ENCODE measurements at regions not wholly inside any gene's neighbourhood (a gene's known extent, or its start where the extent isn't known, plus 50 kb on each side); places are given as distances from the start of the nearest gene placed in this dataset.

DNA sequence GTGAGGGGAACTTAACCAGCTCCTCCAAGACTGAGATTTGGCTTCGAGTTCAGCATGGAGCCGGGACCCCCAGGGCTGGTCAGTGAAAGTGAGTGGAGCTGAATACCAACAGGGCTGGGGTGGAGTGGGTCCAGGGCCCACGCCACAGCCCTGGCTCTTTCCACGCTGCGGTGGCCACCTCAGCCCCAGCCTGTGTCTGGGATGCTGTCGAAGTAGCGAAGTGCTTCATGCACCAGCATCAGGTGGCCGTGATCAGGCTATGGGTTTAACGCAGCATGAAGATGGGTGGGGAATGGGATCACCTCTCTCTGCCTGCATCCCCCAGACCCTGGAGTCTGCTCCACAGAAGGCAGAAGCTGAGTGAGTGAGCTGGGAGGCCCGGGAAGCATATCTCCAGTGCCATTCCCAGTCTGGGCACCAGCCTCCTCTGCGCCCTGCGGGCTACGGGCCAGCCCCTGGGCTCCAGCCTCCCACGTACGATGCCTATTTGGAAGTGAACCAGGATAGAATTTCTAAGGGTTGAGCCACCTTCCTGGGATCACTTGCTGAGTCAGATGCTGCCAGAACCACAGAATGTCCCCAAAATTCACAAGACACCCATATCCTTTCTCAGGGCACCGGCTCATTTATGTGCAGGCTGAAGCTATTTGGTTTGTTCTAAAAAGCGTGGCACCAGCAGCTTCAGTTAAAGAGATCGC lies 131.1 kb upstream of the CHST15 start:
- TF ChIP-seq, protein P1, sequence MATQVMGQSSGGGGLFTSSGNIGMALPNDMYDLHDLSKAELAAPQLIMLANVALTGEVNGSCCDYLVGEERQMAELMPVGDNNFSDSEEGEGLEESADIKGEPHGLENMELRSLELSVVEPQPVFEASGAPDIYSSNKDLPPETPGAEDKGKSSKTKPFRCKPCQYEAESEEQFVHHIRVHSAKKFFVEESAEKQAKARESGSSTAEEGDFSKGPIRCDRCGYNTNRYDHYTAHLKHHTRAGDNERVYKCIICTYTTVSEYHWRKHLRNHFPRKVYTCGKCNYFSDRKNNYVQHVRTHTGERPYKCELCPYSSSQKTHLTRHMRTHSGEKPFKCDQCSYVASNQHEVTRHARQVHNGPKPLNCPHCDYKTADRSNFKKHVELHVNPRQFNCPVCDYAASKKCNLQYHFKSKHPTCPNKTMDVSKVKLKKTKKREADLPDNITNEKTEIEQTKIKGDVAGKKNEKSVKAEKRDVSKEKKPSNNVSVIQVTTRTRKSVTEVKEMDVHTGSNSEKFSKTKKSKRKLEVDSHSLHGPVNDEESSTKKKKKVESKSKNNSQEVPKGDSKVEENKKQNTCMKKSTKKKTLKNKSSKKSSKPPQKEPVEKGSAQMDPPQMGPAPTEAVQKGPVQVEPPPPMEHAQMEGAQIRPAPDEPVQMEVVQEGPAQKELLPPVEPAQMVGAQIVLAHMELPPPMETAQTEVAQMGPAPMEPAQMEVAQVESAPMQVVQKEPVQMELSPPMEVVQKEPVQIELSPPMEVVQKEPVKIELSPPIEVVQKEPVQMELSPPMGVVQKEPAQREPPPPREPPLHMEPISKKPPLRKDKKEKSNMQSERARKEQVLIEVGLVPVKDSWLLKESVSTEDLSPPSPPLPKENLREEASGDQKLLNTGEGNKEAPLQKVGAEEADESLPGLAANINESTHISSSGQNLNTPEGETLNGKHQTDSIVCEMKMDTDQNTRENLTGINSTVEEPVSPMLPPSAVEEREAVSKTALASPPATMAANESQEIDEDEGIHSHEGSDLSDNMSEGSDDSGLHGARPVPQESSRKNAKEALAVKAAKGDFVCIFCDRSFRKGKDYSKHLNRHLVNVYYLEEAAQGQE (IDR thresholded peaks at IDR 0.05; ENCODE audit: unreplicated experiment) = no peak
- TF ChIP-seq POLR2AphosphoS5 (IDR thresholded peaks at IDR 0.05; ENCODE audit: low read depth) (no peak), CREB1 (CRISPR knock-in tag; IDR thresholded peaks at IDR 0.05; ENCODE audit: low read depth) (no peak), EZH2 (IDR thresholded peaks at IDR 0.05; ENCODE audit: low read depth, unreplicated experiment) (no peak), JUNB (IDR thresholded peaks at IDR 0.05; ENCODE audit: unreplicated experiment) (no peak), STAT1 (IDR thresholded peaks at IDR 0.05; ENCODE audit: unreplicated experiment) (no peak), EZH2phosphoT487 (IDR thresholded peaks at IDR 0.05; ENCODE audit: unreplicated experiment) (no peak), ZNF114 (CRISPR knock-in tag; IDR thresholded peaks at IDR 0.05) (no peak), NANOG (IDR thresholded peaks at IDR 0.05; ENCODE audit: borderline replicate concordance) (no peak)
- TF ChIP-seq, protein P2, sequence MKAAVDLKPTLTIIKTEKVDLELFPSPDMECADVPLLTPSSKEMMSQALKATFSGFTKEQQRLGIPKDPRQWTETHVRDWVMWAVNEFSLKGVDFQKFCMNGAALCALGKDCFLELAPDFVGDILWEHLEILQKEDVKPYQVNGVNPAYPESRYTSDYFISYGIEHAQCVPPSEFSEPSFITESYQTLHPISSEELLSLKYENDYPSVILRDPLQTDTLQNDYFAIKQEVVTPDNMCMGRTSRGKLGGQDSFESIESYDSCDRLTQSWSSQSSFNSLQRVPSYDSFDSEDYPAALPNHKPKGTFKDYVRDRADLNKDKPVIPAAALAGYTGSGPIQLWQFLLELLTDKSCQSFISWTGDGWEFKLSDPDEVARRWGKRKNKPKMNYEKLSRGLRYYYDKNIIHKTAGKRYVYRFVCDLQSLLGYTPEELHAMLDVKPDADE (IDR thresholded peaks at IDR 0.05) = no peak
- TF ChIP-seq, protein P3, sequence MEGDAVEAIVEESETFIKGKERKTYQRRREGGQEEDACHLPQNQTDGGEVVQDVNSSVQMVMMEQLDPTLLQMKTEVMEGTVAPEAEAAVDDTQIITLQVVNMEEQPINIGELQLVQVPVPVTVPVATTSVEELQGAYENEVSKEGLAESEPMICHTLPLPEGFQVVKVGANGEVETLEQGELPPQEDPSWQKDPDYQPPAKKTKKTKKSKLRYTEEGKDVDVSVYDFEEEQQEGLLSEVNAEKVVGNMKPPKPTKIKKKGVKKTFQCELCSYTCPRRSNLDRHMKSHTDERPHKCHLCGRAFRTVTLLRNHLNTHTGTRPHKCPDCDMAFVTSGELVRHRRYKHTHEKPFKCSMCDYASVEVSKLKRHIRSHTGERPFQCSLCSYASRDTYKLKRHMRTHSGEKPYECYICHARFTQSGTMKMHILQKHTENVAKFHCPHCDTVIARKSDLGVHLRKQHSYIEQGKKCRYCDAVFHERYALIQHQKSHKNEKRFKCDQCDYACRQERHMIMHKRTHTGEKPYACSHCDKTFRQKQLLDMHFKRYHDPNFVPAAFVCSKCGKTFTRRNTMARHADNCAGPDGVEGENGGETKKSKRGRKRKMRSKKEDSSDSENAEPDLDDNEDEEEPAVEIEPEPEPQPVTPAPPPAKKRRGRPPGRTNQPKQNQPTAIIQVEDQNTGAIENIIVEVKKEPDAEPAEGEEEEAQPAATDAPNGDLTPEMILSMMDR (conservative IDR thresholded peaks at IDR 0.05; ENCODE audit: low read depth in 2 of 2) = no peak
